HEK293 (cell line): ENCODE measurements at regions not wholly inside any gene's neighbourhood (a gene's known extent, or its start where the extent isn't known, plus 50 kb on each side); places are given as distances from the start of the nearest gene placed in this dataset.

Experiments used
- CTCF ChIA-PET: fragments of 350-600 bp; formaldehyde crosslinking; extraction: SDS; loops from one replicate; lab custom pipeline; 2021; ENCODE audit warnings: antibody characterized with exemption; lab: Yijun Ruan, JAX
- POLR2A ChIA-PET: fragments of 300-600 bp; formaldehyde crosslinking; extraction: SDS; loops from one replicate; lab custom pipeline; 2020; ENCODE audit warnings: antibody characterized with exemption, inconsistent platforms; lab: Yijun Ruan, JAX
- H3K27ac ChIP-seq: fragments of 200-500 bp; sonication (Bioruptor generic); 2 replicates; pipeline ENCODE4 v1.5.1; 2014; ENCODE audit warnings: low read depth, low read length, control low read depth, inconsistent platforms; ENCODE audit errors: extremely low read depth
- H3K36me3 ChIP-seq, 2 experiments: fragments of 200-500 bp in 1 of 2; sonication (Bioruptor generic) in 1 of 2; 1 replicate in 1 of 2; 2 replicates in 1 of 2; pipeline ENCODE4 v1.5.1; 2014 to 2017; ENCODE audit warnings: inconsistent platforms in 2 of 2, low read length in 2 of 2; ENCODE audit not compliant: control insufficient read depth in 2 of 2, insufficient read depth in 1 of 2
- H3K4me1 ChIP-seq: fragments of 200-500 bp; sonication (Bioruptor generic); 2 replicates; pipeline ENCODE4 v1.5.1; 2014; ENCODE audit warnings: mild to moderate bottlenecking, low read length, inconsistent platforms; ENCODE audit not compliant: control insufficient read depth, insufficient read depth
- H3K4me3 ChIP-seq: 2 replicates; pipeline ENCODE4 v1.5.1; 2011; ENCODE audit warnings: low read depth, mild to moderate bottlenecking, control low read depth, low read length, moderate library complexity
- H3K9me3 ChIP-seq: fragments of 200-500 bp; sonication (Bioruptor generic); 2 replicates; pipeline ENCODE4 v1.5.1; 2014; ENCODE audit warnings: low read depth, low read length, inconsistent platforms; ENCODE audit not compliant: control insufficient read depth, insufficient read depth
- ATF2 ChIP-seq: fragments of 450-650 bp; formaldehyde crosslinking; IDR thresholded peaks from 2 replicates; pipeline ENCODE4 v1.5.1; 2016; ENCODE audit warnings: missing biosample characterization, missing genetic modification characterization, low read depth
- BCL11B ChIP-seq: fragments of 450-650 bp; formaldehyde crosslinking; IDR thresholded peaks from 2 replicates; pipeline ENCODE4 v1.5.1; 2016; ENCODE audit warnings: low read depth, missing biosample characterization, missing genetic modification characterization
- HOXC10 ChIP-seq: sonication (generic); formaldehyde crosslinking; IDR thresholded peaks from 2 replicates; pipeline ENCODE4 v1.8.1; 2023; ENCODE audit warnings: mild to moderate bottlenecking, missing genetic modification reagents
- KLF7 ChIP-seq: fragments of 450-650 bp; formaldehyde crosslinking; IDR thresholded peaks from 2 replicates; pipeline ENCODE4 v1.5.1; 2016; ENCODE audit warnings: missing biosample characterization, missing genetic modification characterization, borderline replicate concordance
- MYNN ChIP-seq: fragments of 450-650 bp; formaldehyde crosslinking; IDR thresholded peaks from 2 replicates; pipeline ENCODE4 v1.5.1; 2016; ENCODE audit warnings: missing biosample characterization, missing genetic modification characterization, borderline replicate concordance
- WT1 ChIP-seq: fragments of 450-650 bp; formaldehyde crosslinking; IDR thresholded peaks from 2 replicates; pipeline ENCODE4 v1.5.1; 2016; ENCODE audit warnings: missing biosample characterization, missing genetic modification characterization
- ZBTB48 ChIP-seq: fragments of 450-650 bp; formaldehyde crosslinking; IDR thresholded peaks from 2 replicates; pipeline ENCODE4 v1.5.1; 2016; ENCODE audit warnings: missing biosample characterization, missing genetic modification characterization
- ZFP37 ChIP-seq: fragments of 450-650 bp; formaldehyde crosslinking; IDR thresholded peaks from 2 replicates; pipeline ENCODE4 v1.5.1; 2016; ENCODE audit warnings: missing biosample characterization, missing genetic modification characterization
- ZNF140 ChIP-seq: fragments of 450-650 bp; formaldehyde crosslinking; IDR thresholded peaks from 2 replicates; pipeline ENCODE4 v1.5.1; 2016; ENCODE audit warnings: missing biosample characterization, missing genetic modification characterization
- ZNF169 ChIP-seq: fragments of 450-650 bp; formaldehyde crosslinking; IDR thresholded peaks from 2 replicates; pipeline ENCODE4 v1.5.1; 2016; ENCODE audit warnings: missing biosample characterization, missing genetic modification characterization
- ZNF174 ChIP-seq: fragments of 450-650 bp; formaldehyde crosslinking; IDR thresholded peaks from 2 replicates; pipeline ENCODE4 v1.5.0; 2017; ENCODE audit warnings: missing biosample characterization, mild to moderate bottlenecking, missing genetic modification characterization
- ZNF423 ChIP-seq: fragments of 450-650 bp; formaldehyde crosslinking; IDR thresholded peaks from 2 replicates; pipeline ENCODE4 v1.5.1; 2016; ENCODE audit warnings: missing biosample characterization, missing genetic modification characterization
- ZNF433 ChIP-seq: fragments of 450-650 bp; formaldehyde crosslinking; IDR thresholded peaks from 2 replicates; pipeline ENCODE4 v1.5.1; 2016; ENCODE audit warnings: missing biosample characterization, missing genetic modification characterization, low read depth
- ZNF501 ChIP-seq: fragments of 450-650 bp; formaldehyde crosslinking; IDR thresholded peaks from 2 replicates; pipeline ENCODE4 v1.5.1; 2016; ENCODE audit warnings: missing biosample characterization, missing genetic modification characterization
- ZNF521 ChIP-seq: fragments of 450-650 bp; formaldehyde crosslinking; IDR thresholded peaks from 2 replicates; pipeline ENCODE4 v1.5.1; 2017; ENCODE audit warnings: missing biosample characterization, mild to moderate bottlenecking, missing genetic modification characterization
- ZNF549 ChIP-seq: fragments of 450-650 bp; IDR thresholded peaks from 2 replicates; pipeline ENCODE4 v1.5.1; 2018; ENCODE audit warnings: missing biosample characterization, missing genetic modification characterization, mild to moderate bottlenecking, inconsistent platforms, moderate library complexity
- ZNF571 ChIP-seq: fragments of 450-650 bp; formaldehyde crosslinking; IDR thresholded peaks from 2 replicates; pipeline ENCODE4 v1.5.0; 2017; ENCODE audit warnings: missing biosample characterization, missing genetic modification characterization
- ZNF621 ChIP-seq: fragments of 450-650 bp; formaldehyde crosslinking; IDR thresholded peaks from 2 replicates; pipeline ENCODE4 v1.5.1; 2017; ENCODE audit warnings: missing biosample characterization, missing genetic modification characterization
- ZNF658 ChIP-seq: fragments of 450-650 bp; formaldehyde crosslinking; IDR thresholded peaks from 2 replicates; pipeline ENCODE4; 2016; ENCODE audit warnings: missing biosample characterization, missing genetic modification characterization
- TF ChIP-seq, protein P1 (sequence below): fragments of 450-650 bp; IDR thresholded peaks from 2 replicates; pipeline ENCODE4 v1.5.1; 2018; ENCODE audit warnings: missing biosample characterization, missing genetic modification characterization
- TF ChIP-seq, protein P2 (sequence below): fragments of 450-650 bp; formaldehyde crosslinking; conservative IDR thresholded peaks from 2 replicates; pipeline ENCODE4 v1.5.1; 2016; ENCODE audit warnings: low read depth, missing biosample characterization, missing genetic modification characterization
- TF ChIP-seq, protein P3 (sequence below): fragments of 450-650 bp; formaldehyde crosslinking; IDR thresholded peaks from 2 replicates; pipeline ENCODE4 v1.5.1; 2016; ENCODE audit warnings: missing biosample characterization, missing genetic modification characterization

DNA sequence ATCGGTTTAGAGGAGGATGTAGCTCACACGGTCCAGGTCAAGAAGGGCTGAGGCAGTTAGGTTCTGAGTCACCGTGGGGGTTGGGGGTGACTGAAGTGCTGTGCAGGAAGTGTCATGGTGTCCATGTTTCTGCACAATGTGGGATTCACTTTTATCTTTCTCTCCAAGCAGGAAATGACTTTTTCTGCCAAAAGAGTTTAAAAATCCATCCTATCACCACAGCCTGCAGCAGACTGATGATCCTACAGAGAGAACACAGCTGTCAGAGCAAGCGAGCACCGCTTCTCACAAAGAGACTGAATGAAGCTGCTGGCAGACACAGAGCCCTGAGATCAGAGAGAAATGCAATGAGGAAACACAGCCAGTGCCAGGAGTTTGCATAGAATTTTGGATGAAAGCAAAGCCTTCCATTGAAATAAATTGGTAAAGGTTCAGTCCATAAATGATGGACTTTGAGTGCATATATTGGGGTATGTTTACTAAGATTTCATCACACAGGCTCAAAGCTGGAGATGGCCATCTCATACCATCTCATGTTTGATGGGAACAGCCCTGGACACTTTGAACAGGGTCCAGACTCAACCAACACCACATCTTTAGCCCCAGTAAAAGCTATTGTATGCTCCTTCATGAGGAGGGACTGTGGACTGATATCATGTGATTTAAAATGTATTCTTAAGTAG, 213.9 kb upstream of the FBXL7 start:
- H3K4me1 ChIP-seq: no peaks in the 10 kb centered on the region
- no peak overlapping the region for H3K27ac ChIP-seq
- ChIA-PET CTCF (interaction anchor here (0.5 kb wide), 1 partner anchor 1494 kb away, joined by 3 read pairs; no protein-coding TSS in a partner anchor), POLR2A (no interaction called here)
- no peak for TF ChIP-seq ZNF621 (tag by site-specific recombination)
- TF ChIP-seq ZBTB48: no peak
- TF ChIP-seq ZNF501 (tag by site-specific recombination): no peak
- no peak for TF ChIP-seq HOXC10 (CRISPR knock-in tag)
- no peaks in the 10 kb centered on the region for H3K36me3 ChIP-seq
- no peaks in the 10 kb centered on the region for H3K9me3 ChIP-seq
- no peak overlapping the region for H3K4me3 ChIP-seq

- TF ChIP-seq, protein P1, sequence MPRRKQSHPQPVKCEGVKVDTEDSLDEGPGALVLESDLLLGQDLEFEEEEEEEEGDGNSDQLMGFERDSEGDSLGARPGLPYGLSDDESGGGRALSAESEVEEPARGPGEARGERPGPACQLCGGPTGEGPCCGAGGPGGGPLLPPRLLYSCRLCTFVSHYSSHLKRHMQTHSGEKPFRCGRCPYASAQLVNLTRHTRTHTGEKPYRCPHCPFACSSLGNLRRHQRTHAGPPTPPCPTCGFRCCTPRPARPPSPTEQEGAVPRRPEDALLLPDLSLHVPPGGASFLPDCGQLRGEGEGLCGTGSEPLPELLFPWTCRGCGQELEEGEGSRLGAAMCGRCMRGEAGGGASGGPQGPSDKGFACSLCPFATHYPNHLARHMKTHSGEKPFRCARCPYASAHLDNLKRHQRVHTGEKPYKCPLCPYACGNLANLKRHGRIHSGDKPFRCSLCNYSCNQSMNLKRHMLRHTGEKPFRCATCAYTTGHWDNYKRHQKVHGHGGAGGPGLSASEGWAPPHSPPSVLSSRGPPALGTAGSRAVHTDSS (tag by site-specific recombination): no peak
- TF ChIP-seq MYNN (tag by site-specific recombination): no peak
- no peak for TF ChIP-seq KLF7 (tag by site-specific recombination)
- TF ChIP-seq ZNF169 (tag by site-specific recombination): no peak
- no peak for TF ChIP-seq ZNF174 (tag by site-specific recombination)
- no peak for TF ChIP-seq ZNF571 (tag by site-specific recombination)
- TF ChIP-seq, all 188 proteins: peak for 0
- ChIA-PET CTCF (interaction anchor here (0.6 kb wide), 1 partner anchor 1982 kb away, joined by 3 read pairs; no protein-coding TSS in a partner anchor), POLR2A (no interaction called here)
- no peaks in the 10 kb centered on the region for H3K4me1 ChIP-seq
- no peak overlapping the region for H3K27ac ChIP-seq
- no peaks in the 10 kb centered on the region for H3K9me3 ChIP-seq
- H3K36me3 ChIP-seq: no peaks in the 10 kb centered on the region
- no peak overlapping the region for H3K4me3 ChIP-seq
Observed at GRCh38 chr5:15284706-15285105, 215.3 kb upstream of the FBXL7 start.

DNA sequence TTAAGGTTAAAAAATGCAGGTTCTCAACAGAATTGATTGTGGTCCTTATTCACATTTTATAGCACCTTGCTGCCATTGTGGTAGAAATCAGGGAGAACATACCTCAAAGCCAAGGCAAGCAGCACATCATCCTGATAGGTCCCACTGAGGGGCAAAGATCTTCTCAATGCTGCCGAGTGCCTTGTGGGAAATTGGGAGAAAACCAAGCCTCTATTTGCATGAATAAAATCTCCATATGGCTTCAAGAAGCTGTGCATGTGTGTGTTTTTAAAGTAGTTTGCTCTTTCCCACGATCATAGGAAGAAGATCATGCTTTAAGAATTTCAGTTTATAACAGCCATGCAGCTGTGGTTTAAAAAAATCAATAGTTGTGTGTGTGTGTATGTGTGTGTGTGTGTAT, 216.9 kb upstream of the FBXL7 start:
- Histone ChIP-seq H3K4me1 (no peaks in the 10 kb centered on the region), H3K9me3 (no peaks in the 10 kb centered on the region), H3K4me3 (no peak overlapping the region), H3K36me3 (no peaks in the 10 kb centered on the region), H3K27ac (no peak overlapping the region)
- POLR2A ChIA-PET: no interaction called here
- CTCF ChIA-PET: no interaction called here
- no peak for TF ChIP-seq ZNF423 (tag by site-specific recombination)
- TF ChIP-seq, protein P2, sequence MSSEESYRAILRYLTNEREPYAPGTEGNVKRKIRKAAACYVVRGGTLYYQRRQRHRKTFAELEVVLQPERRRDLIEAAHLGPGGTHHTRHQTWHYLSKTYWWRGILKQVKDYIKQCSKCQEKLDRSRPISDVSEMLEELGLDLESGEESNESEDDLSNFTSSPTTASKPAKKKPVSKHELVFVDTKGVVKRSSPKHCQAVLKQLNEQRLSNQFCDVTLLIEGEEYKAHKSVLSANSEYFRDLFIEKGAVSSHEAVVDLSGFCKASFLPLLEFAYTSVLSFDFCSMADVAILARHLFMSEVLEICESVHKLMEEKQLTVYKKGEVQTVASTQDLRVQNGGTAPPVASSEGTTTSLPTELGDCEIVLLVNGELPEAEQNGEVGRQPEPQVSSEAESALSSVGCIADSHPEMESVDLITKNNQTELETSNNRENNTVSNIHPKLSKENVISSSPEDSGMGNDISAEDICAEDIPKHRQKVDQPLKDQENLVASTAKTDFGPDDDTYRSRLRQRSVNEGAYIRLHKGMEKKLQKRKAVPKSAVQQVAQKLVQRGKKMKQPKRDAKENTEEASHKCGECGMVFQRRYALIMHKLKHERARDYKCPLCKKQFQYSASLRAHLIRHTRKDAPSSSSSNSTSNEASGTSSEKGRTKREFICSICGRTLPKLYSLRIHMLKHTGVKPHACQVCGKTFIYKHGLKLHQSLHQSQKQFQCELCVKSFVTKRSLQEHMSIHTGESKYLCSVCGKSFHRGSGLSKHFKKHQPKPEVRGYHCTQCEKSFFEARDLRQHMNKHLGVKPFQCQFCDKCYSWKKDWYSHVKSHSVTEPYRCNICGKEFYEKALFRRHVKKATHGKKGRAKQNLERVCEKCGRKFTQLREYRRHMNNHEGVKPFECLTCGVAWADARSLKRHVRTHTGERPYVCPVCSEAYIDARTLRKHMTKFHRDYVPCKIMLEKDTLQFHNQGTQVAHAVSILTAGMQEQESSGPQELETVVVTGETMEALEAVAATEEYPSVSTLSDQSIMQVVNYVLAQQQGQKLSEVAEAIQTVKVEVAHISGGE (tag by site-specific recombination): no peak
- TF ChIP-seq, protein P3, sequence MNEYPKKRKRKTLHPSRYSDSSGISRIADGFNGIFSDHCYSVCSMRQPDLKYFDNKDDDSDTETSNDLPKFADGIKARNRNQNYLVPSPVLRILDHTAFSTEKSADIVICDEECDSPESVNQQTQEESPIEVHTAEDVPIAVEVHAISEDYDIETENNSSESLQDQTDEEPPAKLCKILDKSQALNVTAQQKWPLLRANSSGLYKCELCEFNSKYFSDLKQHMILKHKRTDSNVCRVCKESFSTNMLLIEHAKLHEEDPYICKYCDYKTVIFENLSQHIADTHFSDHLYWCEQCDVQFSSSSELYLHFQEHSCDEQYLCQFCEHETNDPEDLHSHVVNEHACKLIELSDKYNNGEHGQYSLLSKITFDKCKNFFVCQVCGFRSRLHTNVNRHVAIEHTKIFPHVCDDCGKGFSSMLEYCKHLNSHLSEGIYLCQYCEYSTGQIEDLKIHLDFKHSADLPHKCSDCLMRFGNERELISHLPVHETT (tag by site-specific recombination): no peak
- no peak for TF ChIP-seq ATF2 (tag by site-specific recombination)
- TF ChIP-seq ZNF521 (tag by site-specific recombination): no peak
- TF ChIP-seq ZNF549 (tag by site-specific recombination): no peak
- no peak for TF ChIP-seq WT1 (tag by site-specific recombination)
- no peak for TF ChIP-seq ZNF658 (tag by site-specific recombination)
- TF ChIP-seq, protein P1 (tag by site-specific recombination): no peak
- TF ChIP-seq BCL11B (tag by site-specific recombination): no peak
- no peak for TF ChIP-seq ZNF433 (tag by site-specific recombination)
- TF ChIP-seq ZNF140 (tag by site-specific recombination): no peak
- no peak for TF ChIP-seq MYNN (tag by site-specific recombination)
- no peak for TF ChIP-seq ZFP37
